HUES64 (cell line): ENCODE measurements at regions not wholly inside any gene's neighbourhood (a gene's known extent, or its start where the extent isn't known, plus 50 kb on each side); places are given as distances from the start of the nearest gene placed in this dataset.

ENCODE experiments used
- H3K27ac ChIP-seq: 2 replicates; pipeline ENCODE4 v1.7.0; 2013; ENCODE audit warnings: low read depth, low read length, inconsistent platforms
- H3K27me3 ChIP-seq: 2 replicates; pipeline ENCODE4 v1.6.1; 2013; ENCODE audit warnings: mild to moderate bottlenecking, low read length; ENCODE audit not compliant: insufficient read depth
- H3K36me3 ChIP-seq: 2 replicates; pipeline ENCODE4 v1.6.1; 2013; ENCODE audit warnings: mild to moderate bottlenecking, low read length; ENCODE audit not compliant: insufficient read depth
- H3K4me1 ChIP-seq: 2 replicates; pipeline ENCODE4 v1.6.1; 2013; ENCODE audit warnings: mild to moderate bottlenecking, low read length, moderate library complexity; ENCODE audit not compliant: insufficient read depth
- H3K4me3 ChIP-seq: 2 replicates; pipeline ENCODE4 v1.5.1; 2013; ENCODE audit warnings: mild to moderate bottlenecking, low read length, moderate library complexity
- H3K9ac ChIP-seq: 2 replicates; pipeline ENCODE4 v1.6.1; 2013; ENCODE audit warnings: mild to moderate bottlenecking, low read depth, low read length
- H3K9me3 ChIP-seq: 2 replicates; pipeline ENCODE4 v1.6.1; 2013; ENCODE audit warnings: low read depth, low read length; ENCODE audit not compliant: insufficient read depth
- WGBS: fragments of 150-250, 120-280 bp; methylation state at CpG from one replicate; pipeline ENCODE4 v1.1.7; 2013; ENCODE audit warnings: missing lambda C conversion rate; 5-methylcytosine and 5-hydroxymethylcytosine counted together

- Histone ChIP-seq H3K36me3 (no peaks in the 10 kb centered on the region), H3K4me3 (no peak overlapping the region), H3K27me3 (no peaks in the 10 kb centered on the region), H3K4me1 (no peaks in the 10 kb centered on the region), H3K9me3 (peaks cover 15% of the 10 kb centered on the region), H3K27ac (no peak overlapping the region), H3K9ac (no peak overlapping the region)
- 100% methylated on average over 1 of the region's 2 CpGs for WGBS
Measured at GRCh38 chr14:28542040-28542439, 224.5 kb upstream of the FOXG1 start.

GRCh38 chr14:28565345-28565744, 201.2 kb upstream of the FOXG1 start:
- Histone ChIP-seq H3K4me1 (no peaks in the 10 kb centered on the region), H3K9ac (no peak overlapping the region), H3K27ac (no peak overlapping the region), H3K27me3 (no peaks in the 10 kb centered on the region), H3K9me3 (peaks cover 4% of the 10 kb centered on the region; the same call in 1 of the 2 replicates), H3K36me3 (no peaks in the 10 kb centered on the region), H3K4me3 (no peak overlapping the region)

GRCh38 chr14:28570391-28570790, 196.2 kb upstream of the FOXG1 start:
- H3K27me3 ChIP-seq = no peaks in the 10 kb centered on the region
- H3K9ac ChIP-seq = no peak overlapping the region
- no peak overlapping the region for H3K4me3 ChIP-seq
- peaks cover 9% of the 10 kb centered on the region for H3K9me3 ChIP-seq
- H3K4me1 ChIP-seq = no peaks in the 10 kb centered on the region
- WGBS = 78% methylated on average over 1 of the region's 1 CpG
- H3K36me3 ChIP-seq = no peaks in the 10 kb centered on the region
- no peak overlapping the region for H3K27ac ChIP-seq

GRCh38 chr14:28571636-28572035, 195.0 kb upstream of the FOXG1 start:
- no peak overlapping the region for H3K9ac ChIP-seq
- H3K27ac ChIP-seq = no peak overlapping the region
- no CpG with 5 or more reads among the region's 2 CpGs for WGBS
- H3K36me3 ChIP-seq = no peaks in the 10 kb centered on the region
- no peaks in the 10 kb centered on the region for H3K27me3 ChIP-seq
- H3K4me1 ChIP-seq = no peaks in the 10 kb centered on the region
- peaks cover 9% of the 10 kb centered on the region for H3K9me3 ChIP-seq
- H3K4me3 ChIP-seq = no peak overlapping the region

GRCh38 chr14:28576523-28576922, 190.1 kb upstream of the FOXG1 start:
- Histone ChIP-seq H3K27ac (no peak overlapping the region), H3K36me3 (no peaks in the 10 kb centered on the region), H3K4me1 (no peaks in the 10 kb centered on the region), H3K9ac (no peak overlapping the region), H3K9me3 (peaks cover 9% of the 10 kb centered on the region), H3K4me3 (no peak overlapping the region), H3K27me3 (no peaks in the 10 kb centered on the region)
- 88% methylated on average over 9 of the region's 10 CpGs for WGBS

- WGBS = 90% methylated on average over 3 of the region's 3 CpGs
- H3K27ac ChIP-seq = no peak overlapping the region
- no peak overlapping the region for H3K4me3 ChIP-seq
- no peaks in the 10 kb centered on the region for H3K36me3 ChIP-seq
- peaks cover 9% of the 10 kb centered on the region for H3K9me3 ChIP-seq
- no peak overlapping the region for H3K9ac ChIP-seq
- H3K4me1 ChIP-seq = no peaks in the 10 kb centered on the region
- no peaks in the 10 kb centered on the region for H3K27me3 ChIP-seq
Measured at GRCh38 chr14:28577187-28577586, 189.4 kb upstream of the FOXG1 start.

- Histone ChIP-seq H3K9ac (no peak overlapping the region), H3K4me3 (no peak overlapping the region), H3K27ac (no peak overlapping the region), H3K4me1 (no peaks in the 10 kb centered on the region), H3K36me3 (no peaks in the 10 kb centered on the region), H3K27me3 (no peaks in the 10 kb centered on the region), H3K9me3 (peaks cover 5% of the 10 kb centered on the region; the same call in 1 of the 2 replicates)
- 98% methylated on average over 2 of the region's 2 CpGs for WGBS
Measured at GRCh38 chr14:28577711-28578131, 188.9 kb upstream of the FOXG1 start.

GRCh38 chr14:28584951-28585350, 181.6 kb upstream of the FOXG1 start:
- H3K27ac ChIP-seq = no peak overlapping the region
- H3K27me3 ChIP-seq = no peaks in the 10 kb centered on the region
- no peaks in the 10 kb centered on the region for H3K4me1 ChIP-seq
- H3K4me3 ChIP-seq = no peak overlapping the region
- WGBS = 100% methylated on average over 2 of the region's 2 CpGs
- no peaks in the 10 kb centered on the region for H3K36me3 ChIP-seq
- no peak overlapping the region for H3K9ac ChIP-seq
- no peaks in the 10 kb centered on the region for H3K9me3 ChIP-seq

GRCh38 chr14:28589792-28590191, 176.8 kb upstream of the FOXG1 start:
- no CpG with 5 or more reads among the region's 1 CpG for WGBS

GRCh38 chr14:28596391-28596790, 170.2 kb upstream of the FOXG1 start:
- no peak overlapping the region for H3K27ac ChIP-seq
- no peaks in the 10 kb centered on the region for H3K9me3 ChIP-seq

More at GRCh38 chr14:28589792-28590191, 176.8 kb upstream of the FOXG1 start:
- Histone ChIP-seq H3K4me1 (no peaks in the 10 kb centered on the region), H3K27me3 (no peaks in the 10 kb centered on the region), H3K9me3 (no peaks in the 10 kb centered on the region), H3K36me3 (no peaks in the 10 kb centered on the region), H3K4me3 (no peak overlapping the region), H3K27ac (no peak overlapping the region), H3K9ac (no peak overlapping the region)

GRCh38 chr14:28599191-28599590, 167.4 kb upstream of the FOXG1 start:
- WGBS = 89% methylated on average over 1 of the region's 2 CpGs
- no peak overlapping the region for H3K4me3 ChIP-seq
- no peak overlapping the region for H3K9ac ChIP-seq
- H3K4me1 ChIP-seq = no peaks in the 10 kb centered on the region
- no peak overlapping the region for H3K27ac ChIP-seq
- H3K9me3 ChIP-seq = no peaks in the 10 kb centered on the region
- no peaks in the 10 kb centered on the region for H3K27me3 ChIP-seq
- H3K36me3 ChIP-seq = no peaks in the 10 kb centered on the region

More at GRCh38 chr14:28596391-28596790, 170.2 kb upstream of the FOXG1 start:
- no peak overlapping the region for H3K9ac ChIP-seq
- H3K27me3 ChIP-seq = no peaks in the 10 kb centered on the region
- H3K36me3 ChIP-seq = no peaks in the 10 kb centered on the region
- no peak overlapping the region for H3K4me3 ChIP-seq
- H3K4me1 ChIP-seq = no peaks in the 10 kb centered on the region

GRCh38 chr14:28599605-28600004, 167.0 kb upstream of the FOXG1 start:
- no peaks in the 10 kb centered on the region for H3K27me3 ChIP-seq
- WGBS = 94% methylated on average over 1 of the region's 1 CpG
- no peaks in the 10 kb centered on the region for H3K9me3 ChIP-seq
- H3K27ac ChIP-seq = no peak overlapping the region
- H3K4me1 ChIP-seq = no peaks in the 10 kb centered on the region
- no peak overlapping the region for H3K9ac ChIP-seq
- H3K4me3 ChIP-seq = no peak overlapping the region
- no peaks in the 10 kb centered on the region for H3K36me3 ChIP-seq
